AG09319 (cell line): ENCODE measurements at regions not wholly inside any gene's neighbourhood (a gene's known extent, or its start where the extent isn't known, plus 50 kb on each side); places are given as distances from the start of the nearest gene placed in this dataset.

Experiments
- DNase-seq: peaks from one replicate; pipeline ENCODE4 v3.0.0-alpha.2; 2010; ENCODE audit warnings: low read depth; ENCODE audit errors: extremely low read depth
- TF ChIP-seq, protein P1 (sequence below): IDR thresholded peaks from 2 replicates; pipeline ENCODE4 v1.5.1; 2011; ENCODE audit warnings: low read depth, mild to moderate bottlenecking, inconsistent platforms, low read length, moderate library complexity

DNA sequence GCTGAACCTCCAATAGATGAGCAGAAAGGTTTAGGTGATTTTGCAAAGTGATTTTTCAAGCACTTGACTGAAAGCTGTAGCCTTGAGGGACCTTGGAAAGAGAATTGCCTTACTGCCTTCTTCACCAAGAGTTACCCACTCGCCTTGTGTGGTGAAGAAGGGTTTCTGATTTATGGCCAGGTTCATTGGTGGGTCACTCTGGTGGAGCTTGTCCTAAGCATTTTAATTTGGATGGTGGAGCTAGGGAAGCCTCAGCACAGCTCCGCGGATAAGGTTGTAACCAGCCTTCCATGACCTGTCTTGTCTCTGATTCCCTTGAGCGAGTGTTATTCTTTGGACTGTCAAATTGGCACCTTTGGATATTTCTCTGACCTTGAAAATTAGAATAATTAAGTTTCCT is 226.4 kb downstream of the FAT3 start:
- TF ChIP-seq, protein P1, sequence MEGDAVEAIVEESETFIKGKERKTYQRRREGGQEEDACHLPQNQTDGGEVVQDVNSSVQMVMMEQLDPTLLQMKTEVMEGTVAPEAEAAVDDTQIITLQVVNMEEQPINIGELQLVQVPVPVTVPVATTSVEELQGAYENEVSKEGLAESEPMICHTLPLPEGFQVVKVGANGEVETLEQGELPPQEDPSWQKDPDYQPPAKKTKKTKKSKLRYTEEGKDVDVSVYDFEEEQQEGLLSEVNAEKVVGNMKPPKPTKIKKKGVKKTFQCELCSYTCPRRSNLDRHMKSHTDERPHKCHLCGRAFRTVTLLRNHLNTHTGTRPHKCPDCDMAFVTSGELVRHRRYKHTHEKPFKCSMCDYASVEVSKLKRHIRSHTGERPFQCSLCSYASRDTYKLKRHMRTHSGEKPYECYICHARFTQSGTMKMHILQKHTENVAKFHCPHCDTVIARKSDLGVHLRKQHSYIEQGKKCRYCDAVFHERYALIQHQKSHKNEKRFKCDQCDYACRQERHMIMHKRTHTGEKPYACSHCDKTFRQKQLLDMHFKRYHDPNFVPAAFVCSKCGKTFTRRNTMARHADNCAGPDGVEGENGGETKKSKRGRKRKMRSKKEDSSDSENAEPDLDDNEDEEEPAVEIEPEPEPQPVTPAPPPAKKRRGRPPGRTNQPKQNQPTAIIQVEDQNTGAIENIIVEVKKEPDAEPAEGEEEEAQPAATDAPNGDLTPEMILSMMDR = no peak
- DNase-seq = no peak

DNA sequence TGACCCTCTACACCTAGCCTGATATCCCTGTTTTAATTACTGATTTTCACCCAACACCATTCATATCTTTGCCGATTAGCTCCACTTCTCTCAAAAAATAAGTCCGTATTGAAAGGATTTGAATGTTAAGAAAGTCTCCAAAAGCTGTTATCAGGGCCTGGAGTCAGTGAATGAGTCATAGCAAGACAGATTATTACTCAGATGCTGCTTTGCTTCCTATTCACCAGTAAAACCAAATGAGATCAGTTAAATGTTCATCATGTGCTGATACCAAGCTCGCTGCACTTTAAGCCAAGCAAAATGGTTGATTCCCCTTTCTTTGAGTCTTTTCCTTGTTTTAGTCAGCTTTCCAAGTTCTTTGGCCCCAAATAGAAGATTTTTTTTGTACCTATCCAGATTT is 228.4 kb downstream of the FAT3 start:
- TF ChIP-seq, protein P1 = no peak
- no peak for DNase-seq

DNA sequence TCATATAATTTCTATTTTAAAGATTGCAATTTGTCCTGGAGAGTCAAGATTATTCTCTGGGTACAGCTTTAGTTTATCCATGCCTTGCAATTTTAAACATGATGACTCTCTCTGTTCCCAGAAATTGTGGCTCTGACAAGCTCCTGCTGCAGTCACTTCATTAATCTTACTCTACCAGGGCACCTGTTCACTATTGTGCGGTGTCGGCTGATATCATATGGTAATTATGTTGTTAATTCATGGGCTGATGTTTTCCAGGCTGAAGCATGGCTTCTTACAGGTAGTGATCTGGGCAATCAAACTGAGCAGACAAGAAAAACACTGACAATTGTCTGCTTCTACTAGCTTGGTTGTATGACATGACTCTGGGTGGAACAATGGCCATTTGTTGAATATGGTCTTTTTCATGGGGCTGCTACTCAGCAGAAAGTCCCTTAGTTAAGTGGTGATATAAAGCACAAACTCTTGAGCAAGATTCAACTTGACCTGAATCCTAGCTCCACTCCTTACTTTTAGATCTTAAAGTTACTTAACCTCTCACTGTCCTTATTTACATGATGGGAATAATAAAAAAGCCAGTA is 230.7 kb downstream of the FAT3 start:
- TF ChIP-seq, protein P1 = no peak
- no peak for DNase-seq

DNA sequence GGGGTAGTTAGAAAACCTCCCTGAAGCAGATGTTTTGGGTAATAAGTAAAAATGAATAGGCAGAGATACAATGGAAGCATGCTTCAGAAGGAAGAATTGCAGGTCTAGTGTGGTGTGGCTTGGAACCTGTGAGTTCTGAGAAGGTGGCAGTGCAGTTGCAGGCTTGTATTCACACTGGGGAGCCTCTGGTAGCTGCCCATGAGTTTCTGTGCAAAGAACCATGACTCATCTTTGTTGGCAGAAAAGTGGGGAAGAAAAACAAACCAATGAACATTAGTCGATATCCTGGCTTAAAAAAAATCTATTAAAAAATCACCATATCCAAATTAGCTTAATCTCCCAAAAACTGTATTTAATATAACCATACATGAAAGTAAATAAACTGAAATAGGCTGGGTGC is 232.6 kb downstream of the FAT3 start:
- TF ChIP-seq, protein P1 = no peak
- no peak for DNase-seq

- no peak for DNase-seq
- TF ChIP-seq, protein P1 = no peak
These were observed 233.9 kb downstream of the FAT3 start for GRCh38 chr11:92458486-92458885.

GRCh38 chr11:92460213-92460612 is 235.6 kb downstream of the FAT3 start:
- DNase-seq = no peak
- TF ChIP-seq, protein P1 = no peak

- no peak for DNase-seq
- TF ChIP-seq, protein P1 = no peak
These were observed 236.8 kb downstream of the FAT3 start for GRCh38 chr11:92461447-92461846.
